HepG2 (cell line): ENCODE measurements at regions not wholly inside any gene's neighbourhood (a gene's known extent, or its start where the extent isn't known, plus 50 kb on each side); places are given as distances from the start of the nearest gene placed in this dataset.
"Not testable (repeated sequence)": the region's sequence is repeated elsewhere in the genome, so short reads cannot be mapped to it uniquely, and the experiment has no call there.

Source experiments
- ATAC-seq: fragments of 200-7000 bp; cut with Tn5 transposase; 3 replicates; pipeline ENCODE4 v1.9.1; 2020; ENCODE audit warnings: mild to moderate bottlenecking, moderate library complexity
- BruUV-seq: library from RNA; stranded (reverse); fragments of 400-500 nt; replicated peaks from 2 replicates; lab custom pipeline; 2021; lab: Mats Ljungman, UMichigan
- CTCF ChIA-PET: fragments of 300-600 bp; formaldehyde crosslinking; extraction: SDS; loops from one replicate; lab custom pipeline; 2021; ENCODE audit warnings: low total read pairs, inconsistent platforms, low intra/inter-chr PET ratio; lab: Yijun Ruan, JAX
- POLR2A ChIA-PET: fragments of 350-600 bp; sonication (Branson Sonifier 250); formaldehyde crosslinking; loops from one replicate; lab custom pipeline; 2020; ENCODE audit warnings: antibody characterized with exemption, inconsistent platforms; lab: Yijun Ruan, JAX
- DNase-seq: peaks from one replicate; pipeline ENCODE4 v3.0.0-alpha.2; 2015; ENCODE audit warnings: low spot score
- FAIRE-seq: peaks from 3 replicates; lab custom pipeline; 2011; peaks lifted over from hg19 to GRCh38; lab: Jason Lieb, UNC
- H2AFZ ChIP-seq: one replicate; pipeline ENCODE4 v1.6.1; 2011; ENCODE audit warnings: low read length, inconsistent platforms
- H3K27ac ChIP-seq: fragments of 300-600 bp; 3 replicates; pipeline ENCODE4 v1.8.0; 2011; ENCODE audit warnings: mixed run types, mild to moderate bottlenecking, mixed read lengths, low read length, inconsistent platforms; ENCODE audit not compliant: insufficient read depth; ENCODE audit errors: extremely low read length
- H3K27me3 ChIP-seq, 2 experiments: fragments of 200-600 bp in 1 of 2; 2 replicates in 1 of 2; 3 replicates in 1 of 2; pipeline versions ENCODE4 v1.6.0 to v1.8.0; 2011; ENCODE audit warnings: low read length in 2 of 2, mild to moderate bottlenecking in 2 of 2, moderate library complexity in 2 of 2, inconsistent platforms in 1 of 2; ENCODE audit not compliant: insufficient read depth in 2 of 2, control insufficient read depth in 1 of 2
- H3K36me3 ChIP-seq, 2 experiments: fragments of 200-600 bp in 1 of 2; replicated peaks in 1 of 2; 2 replicates in 1 of 2; 3 replicates in 1 of 2; pipeline versions ENCODE4 v1.5.1 to v1.8.0; 2011; ENCODE audit warnings: low read length in 2 of 2, inconsistent platforms in 1 of 2; ENCODE audit not compliant: insufficient read depth in 2 of 2, control insufficient read depth in 1 of 2
- H3K4me1 ChIP-seq: 2 replicates; pipeline ENCODE4 v1.5.1; 2012; ENCODE audit warnings: low read length, inconsistent platforms; ENCODE audit not compliant: insufficient read depth
- H3K4me2 ChIP-seq: 2 replicates; pipeline ENCODE4 v1.6.0; 2011; ENCODE audit warnings: low read depth, low read length, inconsistent platforms
- H3K4me3 ChIP-seq, 3 experiments: fragments of 200-600 bp in 1 of 3; sonication (generic), shearing (Covaris generic) in 1 of 3; replicated peaks in 1 of 3; 2 replicates each; pipeline ENCODE4 v1.5.1; 2011 to 2016; ENCODE audit warnings: low read length in 3 of 3, inconsistent platforms in 2 of 3, low read depth in 2 of 3, mild to moderate bottlenecking in 2 of 3, control low read depth in 1 of 3, mixed read lengths in 1 of 3; ENCODE audit not compliant: insufficient read depth in 1 of 3
- H3K79me2 ChIP-seq: one replicate; pipeline ENCODE4 v1.6.1; 2011; ENCODE audit warnings: low read length, inconsistent platforms; ENCODE audit not compliant: insufficient read depth
- H3K9ac ChIP-seq: 2 replicates; pipeline ENCODE4 v1.6.0; 2011; ENCODE audit warnings: mild to moderate bottlenecking, low read depth, low read length, inconsistent platforms; ENCODE audit not compliant: insufficient read depth
- H3K9me3 ChIP-seq: 2 replicates; pipeline ENCODE4 v1.5.1; 2012; ENCODE audit warnings: mild to moderate bottlenecking, low read length
- H4K20me1 ChIP-seq: 2 replicates; pipeline ENCODE4 v1.6.0; 2011; ENCODE audit warnings: inconsistent platforms, mild to moderate bottlenecking, low read length, moderate library complexity; ENCODE audit not compliant: insufficient read depth
- ZNF205 ChIP-seq: IDR thresholded peaks from 2 replicates; pipeline ENCODE4 v1.6.1; 2018; ENCODE audit warnings: missing biosample characterization, missing genetic modification reagents
- ZNF891 ChIP-seq: sonication (generic); formaldehyde crosslinking; IDR thresholded peaks from 2 replicates; pipeline ENCODE4 v1.5.0; 2020; ENCODE audit warnings: mild to moderate bottlenecking, missing genetic modification reagents
- WGBS: methylation state at CpG from one replicate; pipeline ENCODE4 v1.1.6; 2017; ENCODE audit warnings: low lambda C conversion rate; 5-methylcytosine and 5-hydroxymethylcytosine counted together
- in situ Hi-C: cut with HindIII; loops from 2 replicates; pipeline ENCODE4 v1.10.0; 2017; ENCODE audit warnings: low pct_unique_long_range_greater_than_20kb; ENCODE audit not compliant: extremely low pct_ligation_motif_present
- intact Hi-C: fragments of 100-400 bp; cut with micrococcal nuclease; formaldehyde crosslinking; loops from one replicate; pipeline ENCODE4 v1.10.0; 2022; ENCODE audit not compliant: unreplicated experiment
- TF ChIP-seq, protein P1 (sequence below): sonication (generic); formaldehyde crosslinking; IDR thresholded peaks from 2 replicates; pipeline ENCODE4 v1.4.0; 2020; ENCODE audit warnings: missing genetic modification reagents, borderline replicate concordance
- TF ChIP-seq, protein P2 (sequence below): IDR thresholded peaks from 2 replicates; pipeline ENCODE4 v1.6.1; 2016; ENCODE audit warnings: missing compliant biosample characterization, missing genetic modification reagents, borderline replicate concordance
- TF ChIP-seq, protein P3 (sequence below): sonication (generic); formaldehyde crosslinking; conservative IDR thresholded peaks from 2 replicates; pipeline ENCODE4 v1.8.1; 2023; ENCODE audit warnings: missing genetic modification reagents

DNA sequence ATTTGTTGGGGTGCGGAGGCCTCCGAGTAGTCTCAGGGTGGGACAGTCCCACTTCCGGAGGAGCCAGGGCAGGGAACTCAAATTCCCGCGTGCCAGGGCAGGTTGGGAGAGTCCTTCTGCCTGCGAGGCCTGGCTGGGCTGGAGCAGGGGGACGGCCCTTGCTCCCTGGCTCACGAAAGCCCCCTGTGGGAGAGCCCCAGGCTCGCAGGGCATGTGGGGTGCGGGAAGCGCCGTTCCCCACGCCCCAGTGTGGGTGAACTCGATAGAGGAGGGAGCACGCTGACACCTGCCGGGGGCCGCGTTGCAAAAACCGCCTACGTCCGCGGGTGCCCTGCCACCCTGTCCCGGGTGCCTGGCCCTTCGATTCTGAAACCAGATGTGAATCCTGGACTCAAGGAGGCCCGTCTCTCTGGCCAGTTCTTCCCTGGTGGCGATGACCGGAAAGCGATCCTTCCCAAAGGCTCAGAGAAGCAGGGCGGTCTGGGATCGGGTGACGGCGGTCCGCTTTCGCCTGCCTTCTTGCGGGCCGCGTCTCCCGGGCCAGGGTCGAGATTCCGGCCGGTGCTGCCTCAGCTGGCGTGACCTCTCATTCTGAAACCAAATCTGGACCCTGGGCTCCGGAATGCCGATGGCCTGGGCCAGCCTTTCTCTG, 1846.5 kb upstream of the DEFB115 start (continued):
- TF ChIP-seq, protein P1, sequence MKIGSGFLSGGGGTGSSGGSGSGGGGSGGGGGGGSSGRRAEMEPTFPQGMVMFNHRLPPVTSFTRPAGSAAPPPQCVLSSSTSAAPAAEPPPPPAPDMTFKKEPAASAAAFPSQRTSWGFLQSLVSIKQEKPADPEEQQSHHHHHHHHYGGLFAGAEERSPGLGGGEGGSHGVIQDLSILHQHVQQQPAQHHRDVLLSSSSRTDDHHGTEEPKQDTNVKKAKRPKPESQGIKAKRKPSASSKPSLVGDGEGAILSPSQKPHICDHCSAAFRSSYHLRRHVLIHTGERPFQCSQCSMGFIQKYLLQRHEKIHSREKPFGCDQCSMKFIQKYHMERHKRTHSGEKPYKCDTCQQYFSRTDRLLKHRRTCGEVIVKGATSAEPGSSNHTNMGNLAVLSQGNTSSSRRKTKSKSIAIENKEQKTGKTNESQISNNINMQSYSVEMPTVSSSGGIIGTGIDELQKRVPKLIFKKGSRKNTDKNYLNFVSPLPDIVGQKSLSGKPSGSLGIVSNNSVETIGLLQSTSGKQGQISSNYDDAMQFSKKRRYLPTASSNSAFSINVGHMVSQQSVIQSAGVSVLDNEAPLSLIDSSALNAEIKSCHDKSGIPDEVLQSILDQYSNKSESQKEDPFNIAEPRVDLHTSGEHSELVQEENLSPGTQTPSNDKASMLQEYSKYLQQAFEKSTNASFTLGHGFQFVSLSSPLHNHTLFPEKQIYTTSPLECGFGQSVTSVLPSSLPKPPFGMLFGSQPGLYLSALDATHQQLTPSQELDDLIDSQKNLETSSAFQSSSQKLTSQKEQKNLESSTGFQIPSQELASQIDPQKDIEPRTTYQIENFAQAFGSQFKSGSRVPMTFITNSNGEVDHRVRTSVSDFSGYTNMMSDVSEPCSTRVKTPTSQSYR: no peak
- TF ChIP-seq ZNF891 (CRISPR knock-in tag) (no peak), ZNF205 (CRISPR knock-in tag) (no peak)
- TF ChIP-seq, protein P2, sequence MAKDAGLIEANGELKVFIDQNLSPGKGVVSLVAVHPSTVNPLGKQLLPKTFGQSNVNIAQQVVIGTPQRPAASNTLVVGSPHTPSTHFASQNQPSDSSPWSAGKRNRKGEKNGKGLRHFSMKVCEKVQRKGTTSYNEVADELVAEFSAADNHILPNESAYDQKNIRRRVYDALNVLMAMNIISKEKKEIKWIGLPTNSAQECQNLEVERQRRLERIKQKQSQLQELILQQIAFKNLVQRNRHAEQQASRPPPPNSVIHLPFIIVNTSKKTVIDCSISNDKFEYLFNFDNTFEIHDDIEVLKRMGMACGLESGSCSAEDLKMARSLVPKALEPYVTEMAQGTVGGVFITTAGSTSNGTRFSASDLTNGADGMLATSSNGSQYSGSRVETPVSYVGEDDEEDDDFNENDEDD (CRISPR knock-in tag): no peak
- TF ChIP-seq, protein P3, sequence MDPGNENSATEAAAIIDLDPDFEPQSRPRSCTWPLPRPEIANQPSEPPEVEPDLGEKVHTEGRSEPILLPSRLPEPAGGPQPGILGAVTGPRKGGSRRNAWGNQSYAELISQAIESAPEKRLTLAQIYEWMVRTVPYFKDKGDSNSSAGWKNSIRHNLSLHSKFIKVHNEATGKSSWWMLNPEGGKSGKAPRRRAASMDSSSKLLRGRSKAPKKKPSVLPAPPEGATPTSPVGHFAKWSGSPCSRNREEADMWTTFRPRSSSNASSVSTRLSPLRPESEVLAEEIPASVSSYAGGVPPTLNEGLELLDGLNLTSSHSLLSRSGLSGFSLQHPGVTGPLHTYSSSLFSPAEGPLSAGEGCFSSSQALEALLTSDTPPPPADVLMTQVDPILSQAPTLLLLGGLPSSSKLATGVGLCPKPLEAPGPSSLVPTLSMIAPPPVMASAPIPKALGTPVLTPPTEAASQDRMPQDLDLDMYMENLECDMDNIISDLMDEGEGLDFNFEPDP (CRISPR knock-in tag): no peak

DNA sequence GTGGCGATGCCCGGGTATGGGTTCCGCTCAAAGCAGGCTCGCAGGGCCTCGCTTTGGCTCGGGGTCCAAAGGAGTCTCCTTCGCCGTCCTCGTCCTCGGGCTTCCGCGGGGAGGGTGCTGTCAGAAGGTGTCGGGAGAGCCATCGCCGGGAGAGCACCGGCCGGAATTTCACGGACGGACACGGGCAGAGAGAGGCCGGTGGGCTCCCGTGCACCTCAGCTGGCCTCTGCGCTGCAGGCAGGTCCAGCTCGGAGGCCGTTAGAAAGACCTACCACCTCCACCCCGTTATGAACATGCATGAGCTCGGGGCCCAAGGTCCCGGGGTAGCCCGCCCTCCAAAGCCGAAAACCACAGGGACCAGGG, 1846.0 kb upstream of the DEFB115 start:
- BruUV-seq, intact Hi-C loops, H3K36me3 ChIP-seq, POLR2A ChIA-PET, H3K9ac ChIP-seq, H2AFZ ChIP-seq, H3K4me1 ChIP-seq, FAIRE-seq, H3K4me2 ChIP-seq, H3K27ac ChIP-seq, DNase-seq, H3K79me2 ChIP-seq, H4K20me1 ChIP-seq, in situ Hi-C loops, CTCF ChIA-PET, H3K4me3 ChIP-seq, H3K27me3 ChIP-seq: not testable (repeated sequence)
- H3K9me3 ChIP-seq: peaks cover 28% of the 10 kb centered on the region
- ATAC-seq: peak; percentile 25; the same call in 1 of the 3 replicates
- 50% methylated on average over 17 of the region's 30 CpGs for WGBS
